GM19468 (cell line): ENCODE measurements at regions not wholly inside any gene's neighbourhood (a gene's known extent, or its start where the extent isn't known, plus 50 kb on each side); places are given as distances from the start of the nearest gene placed in this dataset.
"Not testable (repeated sequence)": the region's sequence is repeated elsewhere in the genome, so short reads cannot be mapped to it uniquely, and the experiment has no call there.

Source experiments
- ATAC-seq: cut with Tn5 transposase; IDR thresholded peaks from one replicate; pipeline ENCODE4 v1.9.1; 2021; ENCODE audit warnings: mild to moderate bottlenecking, moderate library complexity, moderate number of reproducible peaks; ENCODE audit not compliant: unreplicated experiment; ENCODE audit errors: extremely low read depth

- ATAC-seq, result no peak
These were observed 243.4 kb upstream of the KCNN2 start for GRCh38 chr5:114118511-114118910.

- ATAC-seq, result no peak
These were observed 241.7 kb upstream of the KCNN2 start for GRCh38 chr5:114120166-114120565.

- no peak for ATAC-seq
These were observed 239.0 kb upstream of the KCNN2 start for GRCh38 chr5:114122852-114123251.

DNA sequence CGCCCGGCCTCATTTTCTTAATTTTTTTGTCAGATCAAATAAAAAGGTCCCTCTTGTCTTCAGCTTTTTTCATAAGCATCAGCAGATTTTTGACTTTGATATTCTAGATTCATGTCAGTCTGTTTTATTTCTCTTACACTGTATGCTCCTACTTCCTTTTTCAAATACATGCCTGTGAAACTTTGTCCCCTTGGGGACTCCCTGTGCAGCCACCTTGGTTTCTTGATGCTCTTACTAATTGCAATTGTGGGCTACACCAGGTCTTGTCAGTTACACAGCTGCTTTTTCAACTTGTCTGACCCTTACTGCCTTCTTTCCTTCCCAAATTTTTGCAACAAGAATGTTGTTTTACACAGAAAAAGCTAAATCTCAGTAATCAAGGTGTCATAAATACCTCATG lies 238.2 kb upstream of the KCNN2 start:
- no peak for ATAC-seq

DNA sequence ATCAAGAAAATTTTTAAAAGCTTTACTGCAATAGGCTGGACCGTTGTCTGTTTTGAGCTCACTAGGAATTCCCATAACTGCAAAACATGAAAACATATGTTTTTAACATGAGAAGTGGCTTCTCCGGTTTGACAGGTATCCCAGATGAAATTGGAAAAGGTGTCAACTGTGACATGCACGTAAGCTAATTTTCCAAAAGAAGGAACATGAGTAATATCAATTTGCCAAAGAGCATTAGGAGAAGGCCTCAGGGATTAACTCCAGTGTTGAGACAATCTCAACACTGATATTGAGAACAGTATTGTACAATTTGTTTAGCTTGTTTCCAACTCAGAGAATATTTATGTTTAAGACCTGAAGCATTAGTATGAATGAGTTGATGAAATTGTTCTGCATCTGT lies 215.5 kb upstream of the KCNN2 start:
- no peak for ATAC-seq

DNA sequence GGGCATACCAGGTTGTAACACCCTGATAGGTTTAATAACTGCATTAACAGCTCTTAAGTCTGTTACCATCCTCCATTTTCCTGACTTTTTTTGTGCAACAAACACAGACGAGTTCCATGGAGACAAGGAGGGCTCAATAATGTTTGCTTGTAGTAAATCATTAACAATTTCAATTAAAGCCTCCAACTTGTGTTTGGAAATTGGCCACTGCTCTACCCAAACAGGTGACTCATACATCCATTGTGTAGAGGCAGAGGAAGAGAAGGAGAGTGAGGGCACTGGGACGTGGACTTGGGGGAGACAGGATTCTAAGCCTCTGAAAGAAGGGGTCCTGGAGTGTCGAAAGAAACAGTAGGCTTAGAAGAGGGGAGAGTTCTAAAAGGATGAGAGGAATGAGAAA lies 213.6 kb upstream of the KCNN2 start:
- ATAC-seq, result no peak

DNA sequence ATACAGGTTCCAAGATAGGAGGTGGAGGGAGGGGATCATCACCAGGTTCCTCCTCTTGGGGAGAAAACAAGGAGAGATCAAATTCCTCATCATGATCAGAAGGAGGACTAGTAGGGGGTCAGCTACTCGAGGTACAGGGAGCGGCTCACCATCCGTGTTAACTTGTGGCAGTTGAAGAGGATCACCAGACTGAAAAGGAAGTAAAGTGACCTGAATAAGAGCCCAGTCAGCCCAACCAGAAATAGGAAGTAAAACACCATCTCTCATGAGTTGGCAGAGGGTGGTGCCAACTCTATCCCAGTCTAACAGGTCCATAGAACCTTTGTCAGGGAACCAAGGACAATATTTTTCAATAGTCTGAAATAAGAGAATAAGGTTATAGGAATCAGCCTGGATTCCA lies 213.1 kb upstream of the KCNN2 start:
- ATAC-seq, result not testable (repeated sequence)

- ATAC-seq, result no peak
These were observed 209.1 kb upstream of the KCNN2 start for GRCh38 chr5:114152656-114153360.

GRCh38 chr5:114153392-114153791 lies 208.5 kb upstream of the KCNN2 start:
- ATAC-seq, result no peak

DNA sequence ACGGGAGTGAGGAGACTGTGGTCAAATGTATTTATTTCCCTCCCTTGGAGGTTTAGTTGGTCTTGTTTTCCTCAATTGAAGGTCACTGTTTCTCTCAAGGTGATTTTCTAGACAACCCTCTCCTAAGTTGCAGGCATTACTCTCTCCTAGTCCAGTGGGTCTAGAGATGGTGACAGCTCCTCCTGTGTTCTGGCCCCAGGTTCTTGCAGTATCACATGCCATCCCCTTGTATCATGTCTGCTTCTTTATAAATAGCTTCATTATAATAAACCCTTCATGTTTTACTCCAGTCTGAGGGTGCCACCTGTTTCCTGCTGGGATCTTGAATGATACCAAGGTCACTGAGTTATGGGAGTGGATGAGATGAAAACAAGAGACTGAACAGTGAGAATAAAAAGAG lies 208.0 kb upstream of the KCNN2 start:
- ATAC-seq, result no peak

DNA sequence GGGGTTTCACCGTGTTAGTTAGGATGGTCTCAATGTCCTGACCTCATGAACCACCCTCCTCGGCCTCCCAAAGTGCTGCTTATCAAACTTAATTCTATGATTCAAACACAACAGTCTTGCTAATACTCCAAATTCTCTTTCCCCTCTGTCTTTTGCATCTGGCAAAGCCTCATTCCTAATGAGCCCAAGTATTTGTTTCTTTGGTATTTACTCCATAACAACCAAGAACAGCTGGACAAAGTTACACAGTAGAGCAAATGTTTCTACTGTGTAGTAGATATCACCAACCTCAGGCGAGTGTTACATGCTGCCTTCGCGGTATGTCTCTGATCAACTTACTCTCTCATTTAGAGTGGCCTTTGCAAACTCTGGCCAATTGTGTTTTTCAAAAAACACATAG lies 195.8 kb upstream of the KCNN2 start:
- ATAC-seq, result no peak

GRCh38 chr5:114174131-114174530 lies 187.7 kb upstream of the KCNN2 start:
- no peak for ATAC-seq

DNA sequence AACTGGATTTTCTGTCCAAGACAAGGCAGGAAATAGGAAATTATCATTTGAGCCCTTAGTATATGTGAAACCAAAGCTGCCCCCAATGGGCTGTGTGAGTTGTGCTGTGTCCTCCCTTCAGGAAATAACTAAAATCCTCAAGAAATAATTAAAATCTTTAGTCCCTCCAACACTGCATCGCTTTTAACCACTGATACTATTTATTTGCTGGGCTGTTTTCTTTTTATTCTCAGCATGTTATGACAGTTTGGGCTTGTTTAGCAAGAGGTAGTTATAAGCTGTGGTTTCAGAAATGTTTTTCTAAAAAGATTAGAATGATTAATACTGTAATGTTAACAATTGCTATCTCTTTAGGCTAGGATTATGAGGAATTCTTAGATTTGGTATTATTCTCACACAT lies 187.0 kb upstream of the KCNN2 start:
- no peak for ATAC-seq

GRCh38 chr5:114176356-114176755 lies 185.5 kb upstream of the KCNN2 start:
- no peak for ATAC-seq

- no peak for ATAC-seq
These were observed 182.7 kb upstream of the KCNN2 start for GRCh38 chr5:114179134-114179533.

GRCh38 chr5:114184006-114184405 lies 177.9 kb upstream of the KCNN2 start:
- ATAC-seq, result no peak

DNA sequence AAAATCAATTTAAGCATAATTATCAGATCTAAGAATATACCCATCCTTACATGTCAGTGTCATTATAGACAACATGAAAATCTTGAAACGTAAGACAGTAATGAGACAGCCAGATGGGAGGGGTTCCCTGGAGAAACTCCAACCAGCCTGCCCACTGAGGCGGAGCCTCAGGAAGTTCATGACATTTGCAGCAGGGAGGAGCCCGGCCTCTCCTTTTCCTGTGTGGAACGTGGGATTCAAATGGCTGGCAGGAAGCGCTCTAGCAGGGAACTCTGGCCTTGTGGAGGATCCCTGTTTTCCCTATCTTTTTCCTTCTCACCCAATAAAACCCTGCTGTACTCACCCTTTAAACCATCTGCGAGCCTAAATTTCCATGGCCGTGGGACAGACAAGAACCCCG lies 176.6 kb upstream of the KCNN2 start:
- no peak for ATAC-seq

- no peak for ATAC-seq
These were observed 170.4 kb upstream of the KCNN2 start for GRCh38 chr5:114191441-114191840.

- no peak for ATAC-seq
These were observed 169.8 kb upstream of the KCNN2 start for GRCh38 chr5:114192108-114192507.

- ATAC-seq, result no peak
These were observed 160.5 kb upstream of the KCNN2 start for GRCh38 chr5:114201332-114201731.

DNA sequence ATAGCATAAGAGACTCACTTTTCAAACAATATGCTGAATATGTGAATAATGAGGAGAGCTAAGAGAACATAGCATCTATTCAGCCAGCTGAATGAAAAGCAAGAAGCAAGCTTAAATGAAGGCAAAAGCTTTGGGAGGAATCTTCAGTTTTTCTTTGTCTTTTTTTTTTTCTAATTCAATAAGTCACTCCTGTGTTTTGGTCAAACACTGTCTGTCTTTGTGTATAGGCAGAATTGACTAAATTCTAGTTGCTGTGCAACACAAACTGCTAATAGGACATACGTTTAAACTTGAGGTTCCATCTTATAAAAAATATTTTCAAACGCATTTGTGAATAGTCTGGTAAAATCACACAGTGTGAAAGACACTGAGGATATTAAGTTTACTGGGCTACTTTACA lies 156.9 kb upstream of the KCNN2 start:
- no peak for ATAC-seq

GRCh38 chr5:114206640-114207039 lies 155.2 kb upstream of the KCNN2 start:
- no peak for ATAC-seq

- ATAC-seq, result no peak
These were observed 154.3 kb upstream of the KCNN2 start for GRCh38 chr5:114207615-114208014.
